Upper lobe of left lung (tissue), 4 donors: ENCODE measurements at regions not wholly inside any gene's neighbourhood (a gene's known extent, or its start where the extent isn't known, plus 50 kb on each side); places are given as distances from the start of the nearest gene placed in this dataset.

Source experiments
- EP300 ChIP-seq, 4 donors: sonication (generic); formaldehyde crosslinking; IDR thresholded peaks; one replicate each; pipeline ENCODE4 v1.5.1; 2017; ENCODE audit warnings: antibody characterized with exemption in 4 of 4, control low read depth in 2 of 4
- TF ChIP-seq, protein P1 (sequence below), 6 experiments: fragments of 450-650 bp in 4 of 6; fragments of 200-600 bp in 2 of 6; sonication (generic) in 2 of 6; IDR thresholded peaks; one replicate each; pipeline ENCODE4 v1.5.1; 2016 to 2019; ENCODE audit warnings: antibody characterized with exemption in 6 of 6

- TF ChIP-seq EP300 (IDR thresholded peaks at IDR 0.05), result no peak
- TF ChIP-seq, protein P1, sequence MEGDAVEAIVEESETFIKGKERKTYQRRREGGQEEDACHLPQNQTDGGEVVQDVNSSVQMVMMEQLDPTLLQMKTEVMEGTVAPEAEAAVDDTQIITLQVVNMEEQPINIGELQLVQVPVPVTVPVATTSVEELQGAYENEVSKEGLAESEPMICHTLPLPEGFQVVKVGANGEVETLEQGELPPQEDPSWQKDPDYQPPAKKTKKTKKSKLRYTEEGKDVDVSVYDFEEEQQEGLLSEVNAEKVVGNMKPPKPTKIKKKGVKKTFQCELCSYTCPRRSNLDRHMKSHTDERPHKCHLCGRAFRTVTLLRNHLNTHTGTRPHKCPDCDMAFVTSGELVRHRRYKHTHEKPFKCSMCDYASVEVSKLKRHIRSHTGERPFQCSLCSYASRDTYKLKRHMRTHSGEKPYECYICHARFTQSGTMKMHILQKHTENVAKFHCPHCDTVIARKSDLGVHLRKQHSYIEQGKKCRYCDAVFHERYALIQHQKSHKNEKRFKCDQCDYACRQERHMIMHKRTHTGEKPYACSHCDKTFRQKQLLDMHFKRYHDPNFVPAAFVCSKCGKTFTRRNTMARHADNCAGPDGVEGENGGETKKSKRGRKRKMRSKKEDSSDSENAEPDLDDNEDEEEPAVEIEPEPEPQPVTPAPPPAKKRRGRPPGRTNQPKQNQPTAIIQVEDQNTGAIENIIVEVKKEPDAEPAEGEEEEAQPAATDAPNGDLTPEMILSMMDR (IDR thresholded peaks at IDR 0.05), result no peak
Observed at GRCh38 chr12:93166541-93167307, 211.0 kb upstream of the NUDT4 start.
